HG03520 (cell line): ENCODE measurements at regions not wholly inside any gene's neighbourhood (a gene's known extent, or its start where the extent isn't known, plus 50 kb on each side); places are given as distances from the start of the nearest gene placed in this dataset.
"Not testable (repeated sequence)": the region's sequence is repeated elsewhere in the genome, so short reads cannot be mapped to it uniquely, and the experiment has no call there.

Experiments
- ATAC-seq: cut with Tn5 transposase; IDR thresholded peaks from one replicate; pipeline ENCODE4 v1.9.1; 2021; ENCODE audit warnings: mild to moderate bottlenecking, moderate library complexity; ENCODE audit not compliant: unreplicated experiment

DNA sequence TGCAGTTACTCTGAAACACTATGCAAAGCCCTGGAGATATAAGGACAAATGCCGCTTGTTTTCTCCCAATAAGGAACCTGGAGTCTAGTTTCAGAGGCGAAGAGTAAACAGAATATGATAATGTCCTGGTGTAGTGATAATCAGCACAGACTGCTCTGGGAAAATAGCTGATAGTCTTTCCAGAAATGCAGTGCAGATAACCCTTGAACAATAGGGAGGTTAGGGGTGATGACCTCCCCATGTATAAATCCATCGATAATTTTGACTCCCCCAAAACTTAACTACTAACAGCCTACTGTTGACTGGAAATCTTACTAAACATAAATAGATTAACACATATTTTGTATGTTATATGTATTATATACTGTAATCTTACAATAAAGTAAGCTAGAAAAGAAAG is 1280.9 kb upstream of the TENM3 start:
- ATAC-seq, result no peak

DNA sequence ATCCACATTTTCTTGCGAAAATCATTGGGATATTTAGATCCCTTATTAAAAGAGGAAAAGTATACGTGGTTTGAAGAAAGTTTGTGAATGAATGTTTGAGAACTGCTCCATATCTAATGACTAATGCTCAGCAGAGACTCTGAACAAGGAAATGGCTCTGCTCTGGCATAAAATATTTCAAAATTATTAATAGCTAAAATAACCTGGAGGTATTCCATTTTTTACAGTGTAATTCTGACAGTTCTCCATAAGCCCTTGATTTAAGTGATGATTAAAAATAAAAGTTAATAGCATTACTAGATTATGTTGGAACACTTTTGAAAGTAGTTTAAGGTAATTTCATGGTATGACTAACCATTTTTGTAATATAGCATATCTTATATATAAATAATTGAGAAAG is 1276.9 kb upstream of the TENM3 start:
- ATAC-seq, result no peak

DNA sequence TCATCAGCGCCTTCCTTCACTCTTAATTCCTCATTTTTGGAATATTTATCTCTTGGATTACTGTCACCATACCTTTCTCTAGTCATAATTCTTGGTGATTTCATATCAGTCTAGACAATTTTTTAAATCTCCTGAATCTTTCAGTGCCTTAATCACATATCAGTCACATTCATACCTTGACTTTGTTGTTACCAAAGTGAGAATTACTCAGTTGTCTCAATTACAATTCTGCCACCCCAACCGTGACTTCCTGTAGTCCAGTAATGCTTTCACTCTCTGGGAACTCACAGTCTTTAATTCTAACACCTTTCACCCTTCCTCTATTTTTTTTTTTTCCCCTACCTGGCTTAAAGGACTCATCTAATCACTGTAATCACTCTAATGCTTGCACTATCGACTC is 1275.3 kb upstream of the TENM3 start:
- no peak for ATAC-seq

DNA sequence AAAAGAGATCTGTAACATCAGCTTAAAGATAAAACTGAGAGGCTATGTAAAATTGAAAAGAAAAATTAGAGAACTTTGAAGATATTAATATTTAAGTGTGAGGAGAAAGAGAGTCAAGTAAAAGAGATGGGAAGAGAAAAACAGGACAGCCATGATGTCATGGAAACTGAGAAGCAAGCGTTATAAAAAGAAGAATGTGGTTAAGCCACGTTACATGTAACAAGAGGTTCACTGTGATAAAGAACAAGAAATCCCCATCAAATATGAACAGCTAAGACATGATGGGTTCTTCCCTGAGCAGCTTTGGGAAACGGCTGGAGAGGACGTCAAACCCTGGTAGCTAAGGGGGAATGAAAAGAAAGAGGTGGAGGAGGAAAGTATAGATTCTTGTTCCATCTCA is 1269.3 kb upstream of the TENM3 start:
- ATAC-seq, result no peak

DNA sequence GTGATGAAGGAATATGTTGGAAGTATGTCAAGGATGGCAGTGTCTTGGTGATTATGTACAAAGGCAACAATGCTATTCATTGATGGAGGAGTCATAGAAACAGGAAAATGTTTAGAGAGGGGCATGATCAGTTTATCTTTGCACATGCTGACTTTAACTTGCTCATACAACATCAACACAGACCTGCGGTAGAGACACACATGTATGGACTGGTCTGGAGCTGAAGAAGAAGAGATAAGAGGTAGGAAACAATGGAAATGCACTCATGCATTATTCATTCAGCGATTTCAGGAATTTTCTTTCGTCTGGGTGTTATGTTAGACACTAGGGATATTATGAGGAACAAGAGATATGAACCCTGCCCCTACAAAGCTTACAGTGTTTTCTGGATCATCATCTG is 1252.3 kb upstream of the TENM3 start:
- ATAC-seq, result no peak

DNA sequence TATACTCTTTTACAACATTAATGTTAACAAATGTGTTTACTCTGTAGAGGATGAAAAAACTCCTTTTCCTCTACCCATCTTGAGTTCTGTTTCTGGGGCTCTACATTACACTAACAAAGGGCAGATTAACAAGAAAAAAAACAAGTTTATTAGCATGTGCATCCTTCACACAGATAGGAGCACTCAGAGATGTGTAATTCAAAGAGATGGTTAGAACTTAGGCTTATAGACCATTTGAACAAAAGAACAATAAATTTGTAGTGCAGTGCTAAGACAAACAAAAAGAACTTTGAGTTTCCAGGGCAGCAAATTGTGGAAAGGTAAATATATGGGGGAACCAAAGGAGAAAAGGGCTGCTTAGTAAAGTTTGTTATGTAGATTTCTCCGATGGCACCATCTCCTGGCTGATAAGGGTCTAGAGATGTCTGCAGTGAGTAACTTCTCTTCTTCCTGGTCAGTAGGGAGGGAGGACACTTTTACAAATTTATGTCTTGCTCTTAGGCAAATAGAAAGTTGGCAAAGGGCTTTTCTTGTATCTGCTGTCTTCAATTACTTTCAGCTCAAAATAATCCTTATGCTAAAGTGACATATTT is 1249.9 kb upstream of the TENM3 start:
- ATAC-seq, result no peak

DNA sequence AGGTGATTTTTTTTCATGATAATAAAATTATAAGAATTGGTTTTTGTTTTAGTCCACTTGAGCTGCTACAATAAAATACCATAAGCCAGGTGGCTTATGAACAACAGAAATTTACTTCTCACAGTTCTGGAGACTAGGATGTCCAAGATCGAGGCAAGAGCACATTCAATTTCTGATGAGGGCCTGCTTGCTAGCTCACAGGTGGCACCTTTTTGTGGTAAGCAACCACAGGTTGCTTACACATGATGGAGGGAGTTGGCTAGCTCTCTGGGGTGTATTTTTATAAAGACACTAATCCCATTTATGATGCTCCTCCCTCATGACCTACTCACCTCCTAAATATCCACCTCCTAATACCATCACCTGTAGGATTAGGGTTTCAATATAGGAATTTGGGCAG is 1248.5 kb upstream of the TENM3 start:
- no peak for ATAC-seq

DNA sequence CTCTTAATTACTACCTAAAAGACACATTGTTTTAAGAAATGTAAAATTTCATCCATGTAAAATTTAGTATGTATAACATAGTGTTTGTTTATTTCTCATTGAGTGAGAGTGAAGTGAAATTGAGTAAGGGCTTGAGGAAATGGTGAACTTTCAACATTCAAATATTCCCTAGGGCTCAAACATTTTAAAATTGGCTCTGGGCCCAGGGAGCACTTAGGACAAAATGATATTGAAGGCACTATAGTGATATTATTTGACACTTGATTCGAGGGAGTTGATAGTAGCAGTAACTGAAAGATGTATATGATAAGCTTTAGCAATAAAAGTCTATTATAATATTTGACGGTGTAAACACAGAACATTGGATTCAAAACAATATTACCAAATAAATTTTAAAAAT is 1244.0 kb upstream of the TENM3 start:
- no peak for ATAC-seq

DNA sequence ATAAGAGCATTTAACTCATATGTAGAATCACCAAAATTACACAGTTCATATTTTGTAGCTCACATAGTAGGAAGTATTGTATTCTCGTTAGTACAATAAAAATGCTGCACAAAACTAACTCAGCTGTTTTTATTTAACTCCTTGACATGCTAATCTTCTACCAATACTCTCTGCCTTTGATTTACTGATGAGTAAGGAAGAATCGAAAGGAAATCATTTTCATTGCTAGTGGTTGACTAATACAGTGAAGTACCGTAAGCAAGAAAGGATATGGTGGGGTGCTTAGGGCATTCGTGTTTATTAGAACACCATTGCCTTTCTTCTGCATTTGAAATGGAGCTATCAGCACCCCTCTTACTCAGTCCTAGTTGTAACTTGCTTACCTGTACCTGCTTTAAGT is 1239.1 kb upstream of the TENM3 start:
- no peak for ATAC-seq

DNA sequence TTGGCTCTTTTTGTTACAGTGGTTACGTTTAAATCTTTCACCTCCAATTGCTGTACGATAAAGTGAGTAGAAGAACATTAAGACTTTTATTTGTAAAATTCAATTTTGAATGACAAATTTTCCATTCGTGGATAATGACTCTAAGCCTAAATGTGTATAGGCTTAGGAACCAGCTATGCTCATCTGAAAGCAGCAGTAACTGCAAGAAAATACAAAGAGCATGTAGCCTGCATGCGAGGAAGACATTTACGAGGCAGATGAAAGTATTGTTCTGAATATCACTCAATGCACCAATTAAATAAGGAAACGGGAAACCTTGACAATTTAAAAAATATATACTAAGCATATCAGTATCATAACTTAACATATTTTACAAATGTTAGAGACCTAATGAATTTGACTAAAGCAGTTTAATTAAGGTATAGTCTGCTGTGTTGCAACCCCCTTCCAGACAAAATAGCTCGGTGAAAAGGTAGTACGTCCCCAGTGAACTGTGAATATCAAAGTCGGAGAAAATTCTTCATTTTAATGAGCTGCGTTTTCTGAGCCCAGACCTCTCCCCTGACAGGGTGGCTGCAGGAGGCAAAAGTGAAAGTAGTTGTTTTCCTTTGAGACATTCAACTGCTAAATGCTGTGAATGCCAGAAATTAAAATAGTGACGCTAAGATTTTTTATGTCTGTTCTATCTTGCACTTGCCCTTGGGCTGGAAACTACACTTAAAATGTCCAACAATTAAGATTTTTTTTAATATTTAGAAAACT is 1236.5 kb upstream of the TENM3 start:
- ATAC-seq, result no peak

DNA sequence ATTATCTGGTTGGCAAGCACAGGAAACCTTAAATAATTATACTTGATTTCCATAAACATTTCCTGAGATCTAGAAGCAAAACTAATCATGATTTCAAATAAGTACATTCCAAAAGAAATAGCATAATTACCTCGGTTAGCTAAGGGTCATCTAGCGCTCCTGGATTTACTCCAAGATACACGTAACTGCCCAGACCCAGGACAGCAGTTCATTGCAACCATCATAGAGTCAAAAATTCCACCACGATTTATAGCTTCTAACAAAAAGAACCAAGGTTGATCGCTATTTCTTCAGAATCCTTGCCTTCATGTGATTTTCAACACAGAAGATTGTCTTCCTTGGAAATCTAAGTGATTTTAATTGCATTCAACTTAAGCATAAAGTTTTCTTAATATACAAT is 1235.5 kb upstream of the TENM3 start:
- ATAC-seq, result no peak

DNA sequence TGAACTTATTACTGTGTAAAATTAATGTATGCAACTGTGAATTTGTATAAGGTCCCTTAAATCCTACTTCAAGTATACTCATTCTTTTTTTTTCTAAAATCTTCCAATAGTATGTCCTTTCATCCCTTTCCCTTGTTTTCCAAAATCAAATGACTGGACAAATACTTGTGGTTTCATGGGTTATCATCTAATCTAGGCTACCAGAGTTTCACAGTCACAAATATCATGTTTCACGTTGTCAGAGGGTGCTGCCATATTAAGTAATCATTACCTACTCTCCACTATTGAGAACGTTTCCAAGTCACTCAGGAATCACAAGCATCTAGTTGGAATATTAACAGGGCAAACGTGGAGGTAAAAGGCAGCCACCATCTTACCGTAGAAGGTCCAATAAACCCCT is 1235.0 kb upstream of the TENM3 start:
- no peak for ATAC-seq

DNA sequence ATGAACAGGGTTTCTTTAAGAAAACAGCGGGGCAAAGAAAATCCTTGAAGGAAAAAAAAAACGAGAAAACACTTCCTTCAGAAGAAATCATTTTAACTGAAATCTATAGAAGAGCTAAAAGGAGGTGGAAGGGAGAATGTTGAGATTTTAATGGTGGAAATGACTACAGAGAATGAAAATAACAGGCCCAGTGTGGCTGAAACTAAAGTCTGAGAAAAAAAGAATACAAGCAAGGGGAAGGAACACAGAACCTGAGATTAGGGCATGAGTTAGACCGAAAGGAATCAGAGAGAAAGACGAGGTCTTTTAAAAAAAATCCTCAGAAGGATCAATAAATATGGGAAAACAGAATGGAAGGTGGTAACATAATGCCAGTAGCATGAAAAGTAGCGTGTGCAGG is 1230.0 kb upstream of the TENM3 start:
- no peak for ATAC-seq

DNA sequence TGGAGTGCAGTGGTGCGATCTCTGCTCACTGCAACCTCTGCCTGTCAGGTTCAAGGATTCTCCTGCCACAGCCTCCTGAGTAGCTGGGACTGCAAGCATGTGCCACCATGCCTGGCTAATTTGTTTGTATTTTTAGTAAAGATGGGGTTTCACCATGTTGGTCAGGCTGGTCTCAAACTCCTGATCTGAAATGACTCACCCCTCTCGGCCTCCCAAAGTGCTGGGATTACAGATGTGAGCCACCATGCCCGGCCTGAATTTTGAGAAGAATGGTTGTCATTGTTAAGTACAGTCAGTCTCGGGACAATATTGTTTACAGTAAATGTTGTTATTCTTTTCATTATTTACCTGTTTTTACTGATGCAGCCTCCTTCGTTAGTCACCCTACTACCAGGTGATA is 1226.2 kb upstream of the TENM3 start:
- no peak for ATAC-seq

DNA sequence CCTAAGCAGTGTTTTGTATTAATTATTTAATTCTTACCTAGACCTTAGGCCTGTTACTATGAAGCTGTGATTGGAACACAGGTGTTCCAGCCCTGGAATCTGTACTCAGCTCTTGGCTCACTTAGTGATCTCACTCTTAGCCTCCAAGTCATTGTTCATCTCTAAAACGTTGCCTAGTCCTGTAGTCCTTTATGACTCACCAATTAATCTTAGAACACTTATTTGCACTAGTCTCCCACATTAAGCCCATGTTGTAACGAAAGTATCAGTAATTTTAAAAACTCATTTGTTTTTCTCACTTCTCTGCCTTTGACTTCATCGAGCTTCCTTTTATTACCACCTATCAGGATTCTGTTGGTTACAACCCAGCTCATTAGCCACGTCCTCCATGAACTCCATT is 1224.7 kb upstream of the TENM3 start:
- ATAC-seq, result no peak

DNA sequence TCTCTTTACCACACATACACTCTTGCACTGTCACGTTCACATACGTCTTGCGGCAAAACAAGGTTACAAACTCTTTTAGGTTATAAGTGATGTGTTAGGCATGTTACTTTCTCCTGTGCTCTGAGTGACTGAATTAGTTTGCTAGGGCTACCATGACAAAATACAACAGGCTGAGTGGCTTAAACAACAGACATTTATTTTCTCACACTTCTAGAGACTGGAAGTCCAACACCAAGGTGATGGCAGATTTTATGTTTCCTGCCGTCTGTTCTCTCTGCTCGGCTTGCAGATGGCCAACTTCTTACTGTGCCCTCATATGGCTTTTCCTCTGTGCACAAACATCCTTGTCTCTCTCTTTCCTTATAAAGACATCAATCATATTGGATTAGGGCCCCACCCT is 1224.3 kb upstream of the TENM3 start:
- no peak for ATAC-seq

DNA sequence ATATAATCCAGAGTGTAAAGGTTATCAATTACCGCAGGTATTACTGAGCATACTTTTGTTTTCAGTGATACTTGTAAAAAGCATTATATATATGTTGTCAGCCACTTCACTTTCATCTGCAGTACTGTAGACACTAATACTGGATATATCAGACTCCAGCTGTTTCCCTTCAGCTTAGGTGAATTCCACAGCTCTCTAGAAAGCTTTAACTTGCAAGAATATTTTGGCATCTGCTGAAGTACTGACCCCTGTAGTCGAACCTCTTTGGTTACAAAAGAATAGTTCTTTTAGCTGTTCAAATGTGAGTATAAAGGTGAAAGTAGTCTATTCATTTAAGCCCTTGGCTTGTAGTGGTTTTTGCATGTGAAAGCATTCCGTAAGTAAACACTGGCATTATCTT is 1222.7 kb upstream of the TENM3 start:
- ATAC-seq, result no peak

DNA sequence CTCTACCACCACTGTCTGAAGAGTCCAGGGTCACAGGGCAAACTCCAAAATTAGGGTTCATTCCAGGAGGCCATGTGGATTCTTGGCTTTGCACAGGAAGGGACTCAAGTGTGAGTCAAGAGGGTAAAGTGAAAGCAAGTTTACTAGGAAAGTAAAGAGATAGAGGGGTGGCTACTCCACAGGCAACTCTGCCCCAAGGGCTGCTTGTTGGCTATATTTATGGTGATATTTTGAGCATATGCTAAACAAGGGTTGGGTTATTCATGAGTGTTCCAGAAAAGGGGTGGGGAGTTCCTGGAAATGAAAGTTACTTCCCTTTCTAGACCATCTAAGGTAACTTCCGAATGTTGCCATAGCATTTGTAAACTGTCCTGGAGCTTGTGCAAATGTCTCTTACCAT is 1222.0 kb upstream of the TENM3 start:
- ATAC-seq, result no peak

DNA sequence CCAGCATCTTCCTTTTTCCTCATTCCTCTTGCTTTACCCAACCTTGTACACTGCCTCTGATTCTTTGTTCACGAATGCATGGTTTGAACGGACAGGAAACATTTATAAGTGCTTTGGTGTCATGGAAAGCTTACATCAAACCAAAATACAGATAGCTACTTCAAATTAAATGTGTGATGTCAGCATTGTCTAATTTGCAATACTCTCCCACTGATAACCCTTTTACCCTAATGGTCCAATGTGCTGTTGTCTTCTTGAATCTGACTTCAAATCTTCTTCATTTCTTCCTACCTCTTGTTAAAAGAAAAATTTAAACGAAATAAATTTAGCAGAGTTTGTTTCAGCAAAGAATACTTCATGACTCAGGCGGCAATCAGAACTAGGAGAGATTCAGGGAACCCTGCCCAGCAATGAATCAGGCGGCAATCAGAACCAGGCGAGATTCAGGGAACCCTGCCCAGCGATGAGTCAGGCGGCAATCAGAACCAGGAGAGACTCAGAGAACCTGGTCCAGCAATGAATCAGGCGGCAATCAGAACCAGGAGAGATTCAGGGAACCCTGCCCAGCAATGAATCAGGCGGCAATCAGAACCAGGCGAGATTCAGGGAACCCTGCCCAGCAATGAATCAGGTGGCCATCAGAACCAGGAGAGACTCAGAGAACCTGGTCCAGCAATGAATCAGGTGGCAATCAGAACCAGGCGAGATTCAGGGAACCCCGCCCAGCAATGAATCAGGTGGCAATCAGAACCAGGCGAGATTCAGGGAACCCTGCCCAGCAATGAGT is 1212.9 kb upstream of the TENM3 start:
- not testable (repeated sequence) for ATAC-seq

DNA sequence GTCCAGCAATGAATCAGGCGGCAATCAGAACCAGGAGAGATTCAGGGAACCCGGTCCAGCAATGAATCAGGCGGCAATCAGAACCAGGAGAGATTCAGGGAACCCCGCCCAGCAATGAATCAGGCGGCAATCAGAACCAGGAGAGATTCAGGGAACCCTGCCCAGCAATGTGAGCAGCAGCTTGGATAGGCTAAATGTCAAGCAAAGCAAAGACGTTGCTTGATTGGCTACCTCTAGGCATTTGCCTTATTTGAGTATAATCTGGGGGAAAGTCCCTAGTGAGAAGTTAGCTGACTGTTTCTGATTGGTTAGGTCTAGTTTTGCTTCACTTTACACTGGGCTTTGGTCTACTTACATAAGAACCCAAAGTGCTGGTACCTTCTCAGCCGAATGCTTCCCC is 1212.2 kb upstream of the TENM3 start:
- ATAC-seq, result no peak

DNA sequence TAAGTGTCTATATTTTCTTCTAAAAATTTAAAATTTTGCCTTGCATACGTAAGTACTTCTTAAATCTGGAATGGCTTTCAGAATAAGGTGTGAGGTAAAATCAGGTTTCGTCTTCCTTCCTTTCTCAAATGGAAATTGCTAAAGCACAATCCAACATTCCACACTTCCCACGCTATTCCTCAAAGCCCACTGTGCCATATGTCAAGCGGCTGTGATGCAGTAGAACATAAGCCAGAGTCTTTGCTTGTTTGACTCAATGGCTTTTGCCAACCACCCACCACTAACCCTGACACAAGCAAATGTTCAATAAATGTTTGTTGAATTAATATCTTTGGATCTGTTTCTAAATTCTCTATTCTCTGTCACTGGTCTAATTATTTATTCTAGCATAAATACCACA is 1199.7 kb upstream of the TENM3 start:
- no peak for ATAC-seq

DNA sequence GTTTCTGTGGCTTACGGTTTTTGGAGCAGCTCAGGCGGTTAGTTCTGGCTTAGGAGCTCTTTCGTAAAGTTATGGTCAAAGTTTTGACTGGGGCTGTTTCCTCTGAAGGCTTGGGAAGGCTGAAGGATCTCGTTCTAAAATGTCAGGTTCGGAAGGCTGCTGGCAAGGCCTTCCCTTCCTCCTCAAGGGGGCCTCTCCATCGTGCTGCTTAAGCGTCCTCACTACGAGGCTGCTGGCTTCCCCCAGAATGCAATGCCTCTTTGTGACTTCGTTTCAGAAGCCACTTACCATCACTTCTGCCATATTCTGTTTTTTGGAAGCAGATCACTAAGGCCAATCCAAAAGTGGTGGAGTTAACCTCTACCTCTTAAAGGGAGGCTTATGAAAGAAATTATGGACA is 1196.4 kb upstream of the TENM3 start:
- ATAC-seq, result no peak
